Activated T-cell treated with anti-CD3 and anti-CD28 coated beads, Interleukin-2, amount 50 U/mL, for 72 hours (primary cell): ENCODE measurements at regions not wholly inside any gene's neighbourhood (a gene's known extent, or its start where the extent isn't known, plus 50 kb on each side); places are given as distances from the start of the nearest gene placed in this dataset.

Experiments
- ATAC-seq, 2 donors: fragments of 150-1000 bp; cut with Tn5 transposase; replicated peaks in 1 of 2; 2 replicates each; pipeline ENCODE4 v1.10.0; 2021; ENCODE audit warnings: moderate library complexity in 2 of 2, mild to moderate bottlenecking in 1 of 2
- DNase-seq, 2 donors: peaks; one replicate each; pipeline ENCODE4 v3.0.0; 2021 to 2022; ENCODE audit warnings: mixed read lengths in 1 of 2
- H3K27ac Mint-ChIP-seq: one replicate; pipeline ENCODE4 v1.8.0; 2022; ENCODE audit warnings: mild to moderate bottlenecking, moderate library complexity, mixed read lengths
- H3K27me3 Mint-ChIP-seq: one replicate; pipeline ENCODE4 v1.8.0; 2022; ENCODE audit warnings: low read depth, mixed read lengths
- H3K36me3 Mint-ChIP-seq, 2 donors: one replicate each; pipeline ENCODE4 v1.8.0; 2022; ENCODE audit warnings: mixed read lengths in 2 of 2, mild to moderate bottlenecking in 1 of 2; ENCODE audit not compliant: insufficient read depth in 2 of 2
- H3K4me1 Mint-ChIP-seq: one replicate; pipeline ENCODE4 v1.8.0; 2022; ENCODE audit warnings: low read depth, mixed read lengths
- H3K4me3 Mint-ChIP-seq, 2 donors: one replicate each; pipeline ENCODE4 v1.8.0; 2022; ENCODE audit warnings: mild to moderate bottlenecking in 2 of 2, mixed read lengths in 2 of 2, moderate library complexity in 2 of 2
- H3K9me3 Mint-ChIP-seq, 2 donors: one replicate each; pipeline ENCODE4 v1.8.0; 2022; ENCODE audit warnings: mixed read lengths in 2 of 2

GRCh38 chr9:106616026-106616425, 246.9 kb upstream of the ZNF462 start:
- H3K4me3 Mint-ChIP-seq: no peak overlapping the region
- ATAC-seq: no peak
- H3K36me3 Mint-ChIP-seq: no peaks in the 10 kb centered on the region
- H3K4me1 Mint-ChIP-seq: no peaks in the 10 kb centered on the region
- no peak overlapping the region for H3K27ac Mint-ChIP-seq
- H3K9me3 Mint-ChIP-seq: peaks cover 0 to 7% of the 10 kb centered on the region in 2 donors
- H3K27me3 Mint-ChIP-seq: no peaks in the 10 kb centered on the region
- no peak for DNase-seq

GRCh38 chr9:106616851-106617345, 246.1 kb upstream of the ZNF462 start:
- ATAC-seq (no peak), DNase-seq (no peak)
- Mint-ChIP-seq H3K27ac (no peak overlapping the region), H3K36me3 (no peaks in the 10 kb centered on the region), H3K4me3 (no peak overlapping the region), H3K9me3 (peaks cover 0 to 4% of the 10 kb centered on the region in 2 donors), H3K27me3 (no peaks in the 10 kb centered on the region), H3K4me1 (no peaks in the 10 kb centered on the region)

DNA sequence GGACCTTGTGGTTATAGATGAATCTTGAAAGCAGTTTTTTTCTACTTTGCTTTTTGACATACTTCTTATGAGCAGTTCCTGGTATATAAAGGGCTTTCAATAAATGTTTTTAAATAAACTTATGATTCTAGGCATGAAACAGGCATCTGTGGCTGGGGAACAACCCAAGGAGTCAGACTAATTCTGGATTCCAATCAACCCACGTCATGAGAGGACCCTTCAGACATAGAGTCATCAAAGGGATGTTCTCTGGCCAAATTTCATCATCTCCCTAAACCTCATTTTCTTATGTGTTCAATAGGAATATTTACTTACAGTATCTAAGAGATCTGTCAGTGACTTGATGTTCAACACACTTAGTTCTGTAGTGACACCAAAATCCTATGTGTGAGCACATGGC, 243.8 kb upstream of the ZNF462 start:
- H3K4me1 Mint-ChIP-seq: no peaks in the 10 kb centered on the region
- no peak for ATAC-seq
- no peak for DNase-seq
- H3K9me3 Mint-ChIP-seq: peaks cover 0 to 4% of the 10 kb centered on the region in 2 donors
- H3K27ac Mint-ChIP-seq: no peak overlapping the region
- H3K4me3 Mint-ChIP-seq: no peak overlapping the region
- no peaks in the 10 kb centered on the region for H3K36me3 Mint-ChIP-seq
- no peaks in the 10 kb centered on the region for H3K27me3 Mint-ChIP-seq

GRCh38 chr9:106620081-106620480, 242.9 kb upstream of the ZNF462 start:
- Mint-ChIP-seq H3K27ac (no peak overlapping the region), H3K27me3 (no peaks in the 10 kb centered on the region), H3K9me3 (peaks cover 0 to 2% of the 10 kb centered on the region in 2 donors), H3K36me3 (no peaks in the 10 kb centered on the region), H3K4me3 (no peak overlapping the region), H3K4me1 (no peaks in the 10 kb centered on the region)
- no peak for DNase-seq
- no peak for ATAC-seq

DNA sequence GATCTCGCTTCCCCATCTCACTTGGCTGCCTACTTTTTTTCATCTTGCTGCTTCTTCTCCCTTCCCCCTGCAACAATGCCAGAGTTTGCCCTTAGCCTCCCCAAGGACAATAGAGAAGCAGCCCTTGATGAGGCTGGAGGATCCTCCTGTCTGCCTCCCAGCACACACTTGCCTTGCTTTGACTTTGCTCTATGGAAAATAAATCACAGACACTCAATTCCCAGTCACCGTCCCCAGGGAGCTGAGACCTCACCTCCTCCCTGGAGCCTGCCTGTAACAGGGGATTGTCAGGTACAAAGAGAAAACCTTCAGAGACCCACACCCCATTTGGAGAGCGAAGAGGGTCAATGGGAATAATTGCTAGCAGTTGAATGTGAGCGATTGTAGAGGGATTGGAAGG, 242.1 kb upstream of the ZNF462 start:
- no peaks in the 10 kb centered on the region for H3K36me3 Mint-ChIP-seq
- ATAC-seq (no peak), DNase-seq (no peak)
- H3K9me3 Mint-ChIP-seq: no peaks in the 10 kb centered on the region
- H3K27ac Mint-ChIP-seq: no peak overlapping the region
- no peak overlapping the region for H3K4me3 Mint-ChIP-seq
- H3K4me1 Mint-ChIP-seq: no peaks in the 10 kb centered on the region
- no peaks in the 10 kb centered on the region for H3K27me3 Mint-ChIP-seq

GRCh38 chr9:106621313-106622163, 241.4 kb upstream of the ZNF462 start:
- no peak for ATAC-seq
- no peak overlapping the region for H3K4me3 Mint-ChIP-seq

DNA sequence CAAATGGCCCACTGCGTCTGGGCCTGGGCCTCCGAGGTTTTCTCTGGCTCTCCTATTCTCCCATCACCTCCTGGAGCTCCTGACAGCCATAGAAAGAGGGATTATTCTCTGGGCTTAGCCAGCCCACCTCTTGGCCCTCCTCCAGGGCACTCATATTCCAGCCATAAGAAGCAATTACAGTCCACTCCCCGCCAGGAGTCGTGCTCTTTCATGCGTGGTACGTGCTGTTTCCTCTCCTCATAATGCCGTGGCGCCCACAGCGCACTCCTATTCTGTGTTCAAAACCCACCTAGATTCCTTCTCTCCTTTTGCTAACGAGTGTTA, 240.8 kb upstream of the ZNF462 start:
- DNase-seq: no peak
- Mint-ChIP-seq H3K27ac (no peak overlapping the region), H3K27me3 (no peaks in the 10 kb centered on the region), H3K4me3 (no peak overlapping the region), H3K4me1 (no peaks in the 10 kb centered on the region), H3K36me3 (no peaks in the 10 kb centered on the region), H3K9me3 (no peaks in the 10 kb centered on the region)
- no peak for ATAC-seq

More at GRCh38 chr9:106621313-106622163, 241.4 kb upstream of the ZNF462 start:
- no peaks in the 10 kb centered on the region for H3K27me3 Mint-ChIP-seq
- no peaks in the 10 kb centered on the region for H3K4me1 Mint-ChIP-seq
- no peaks in the 10 kb centered on the region for H3K36me3 Mint-ChIP-seq
- no peak overlapping the region for H3K27ac Mint-ChIP-seq
- DNase-seq: no peak
- H3K9me3 Mint-ChIP-seq: no peaks in the 10 kb centered on the region

DNA sequence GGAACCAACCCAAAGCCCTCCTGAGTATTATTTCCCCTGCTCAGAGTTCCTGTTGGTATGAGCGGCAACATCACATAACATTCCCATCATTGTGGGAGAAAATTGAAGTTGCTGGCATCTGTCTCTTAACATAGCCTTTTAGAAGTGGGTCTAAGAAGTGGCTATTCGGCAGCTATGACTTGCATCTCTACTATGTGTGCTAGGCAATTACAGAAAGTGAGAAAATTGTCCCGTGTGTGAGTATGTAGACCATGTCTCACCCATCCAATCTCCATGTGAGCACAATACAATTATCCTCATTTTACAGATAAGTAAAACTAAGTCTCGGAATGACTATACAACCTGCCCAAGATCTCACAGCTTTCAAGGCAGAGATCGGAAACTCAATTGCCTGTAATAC, 239.4 kb upstream of the ZNF462 start:
- H3K36me3 Mint-ChIP-seq: no peaks in the 10 kb centered on the region
- no peak overlapping the region for H3K4me3 Mint-ChIP-seq
- no peaks in the 10 kb centered on the region for H3K9me3 Mint-ChIP-seq
- no peaks in the 10 kb centered on the region for H3K27me3 Mint-ChIP-seq
- ATAC-seq (no peak), DNase-seq (no peak)
- H3K4me1 Mint-ChIP-seq: no peaks in the 10 kb centered on the region
- no peak overlapping the region for H3K27ac Mint-ChIP-seq

DNA sequence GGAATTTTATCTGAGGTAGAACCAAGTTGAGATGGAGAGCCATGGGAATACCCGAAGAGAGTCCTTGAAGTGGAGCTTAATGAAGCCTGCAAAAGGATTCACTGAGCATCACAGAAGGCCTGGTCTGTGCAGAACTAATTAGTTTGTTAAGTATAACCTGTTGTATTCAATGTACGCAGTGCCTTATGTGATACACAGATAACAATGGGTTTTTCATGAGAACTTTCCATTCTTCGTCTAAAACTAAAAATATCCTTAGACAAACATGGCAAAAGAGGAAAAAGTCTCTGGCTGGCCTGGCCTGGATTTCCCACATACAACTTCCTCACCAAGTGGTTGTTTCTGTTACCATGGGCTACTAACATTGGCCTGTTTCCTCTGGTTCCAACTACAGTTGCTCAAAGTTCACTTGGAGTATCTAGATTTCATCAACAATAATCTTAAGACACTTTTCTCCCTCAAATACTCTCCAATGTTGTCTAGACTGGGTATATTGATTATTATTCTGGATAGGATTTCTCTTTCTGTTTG, 237.6 kb upstream of the ZNF462 start:
- no peak overlapping the region for H3K4me3 Mint-ChIP-seq
- no peaks in the 10 kb centered on the region for H3K36me3 Mint-ChIP-seq
- no peaks in the 10 kb centered on the region for H3K27me3 Mint-ChIP-seq
- no peak overlapping the region for H3K27ac Mint-ChIP-seq
- DNase-seq (no peak), ATAC-seq (no peak)
- H3K4me1 Mint-ChIP-seq: no peaks in the 10 kb centered on the region
- H3K9me3 Mint-ChIP-seq: peaks cover 3 to 7% of the 10 kb centered on the region in 2 donors

- Mint-ChIP-seq H3K9me3 (peaks cover 7 to 9% of the 10 kb centered on the region in 2 donors), H3K4me1 (no peaks in the 10 kb centered on the region), H3K27ac (no peak overlapping the region), H3K4me3 (no peak overlapping the region), H3K27me3 (no peaks in the 10 kb centered on the region), H3K36me3 (no peaks in the 10 kb centered on the region)
- ATAC-seq: no peak
- no peak for DNase-seq
Measured at GRCh38 chr9:106626936-106627335, 236.0 kb upstream of the ZNF462 start.

GRCh38 chr9:106632621-106633020, 230.3 kb upstream of the ZNF462 start:
- Mint-ChIP-seq H3K27ac (no peak overlapping the region), H3K9me3 (peaks cover 8 to 11% of the 10 kb centered on the region in 2 donors), H3K4me3 (no peak overlapping the region), H3K4me1 (no peaks in the 10 kb centered on the region), H3K27me3 (peaks cover 7% of the 10 kb centered on the region), H3K36me3 (no peaks in the 10 kb centered on the region)
- ATAC-seq (no peak), DNase-seq (no peak)

GRCh38 chr9:106634183-106634582, 228.8 kb upstream of the ZNF462 start:
- Mint-ChIP-seq H3K4me3 (no peak overlapping the region), H3K27ac (no peak overlapping the region)
- ATAC-seq: no peak

GRCh38 chr9:106634641-106635040, 228.3 kb upstream of the ZNF462 start:
- Mint-ChIP-seq H3K9me3 (peaks cover 5% of the 10 kb centered on the region in 2 donors), H3K36me3 (no peaks in the 10 kb centered on the region), H3K27me3 (peaks cover 7% of the 10 kb centered on the region), H3K4me3 (no peak overlapping the region), H3K27ac (no peak overlapping the region), H3K4me1 (no peaks in the 10 kb centered on the region)
- ATAC-seq (no peak), DNase-seq (no peak)

More at GRCh38 chr9:106634183-106634582, 228.8 kb upstream of the ZNF462 start:
- Mint-ChIP-seq H3K36me3 (no peaks in the 10 kb centered on the region), H3K9me3 (peaks cover 8 to 10% of the 10 kb centered on the region in 2 donors), H3K4me1 (no peaks in the 10 kb centered on the region), H3K27me3 (peaks cover 7% of the 10 kb centered on the region)
- no peak for DNase-seq

- no peak overlapping the region for H3K4me3 Mint-ChIP-seq
- ATAC-seq: no peak
- no peak overlapping the region for H3K27ac Mint-ChIP-seq
- H3K4me1 Mint-ChIP-seq: no peaks in the 10 kb centered on the region
- no peaks in the 10 kb centered on the region for H3K36me3 Mint-ChIP-seq
- peaks cover 7% of the 10 kb centered on the region for H3K27me3 Mint-ChIP-seq
- H3K9me3 Mint-ChIP-seq: peaks cover 1 to 4% of the 10 kb centered on the region in 2 donors
- DNase-seq: no peak
Measured at GRCh38 chr9:106637486-106637885, 225.5 kb upstream of the ZNF462 start.
